VCaP (cell line): ENCODE measurements at regions not wholly inside any gene's neighbourhood (a gene's known extent, or its start where the extent isn't known, plus 50 kb on each side); places are given as distances from the start of the nearest gene placed in this dataset.

Source experiments
- H3K27ac ChIP-seq: fragments of 450-650 bp; 2 replicates; pipeline ENCODE4 v1.5.1; 2017
- TF ChIP-seq, protein P1 (sequence below): fragments of 450-650 bp; conservative IDR thresholded peaks from 2 replicates; pipeline ENCODE4 v1.5.1; 2017; ENCODE audit warnings: mild to moderate bottlenecking, moderate library complexity

DNA sequence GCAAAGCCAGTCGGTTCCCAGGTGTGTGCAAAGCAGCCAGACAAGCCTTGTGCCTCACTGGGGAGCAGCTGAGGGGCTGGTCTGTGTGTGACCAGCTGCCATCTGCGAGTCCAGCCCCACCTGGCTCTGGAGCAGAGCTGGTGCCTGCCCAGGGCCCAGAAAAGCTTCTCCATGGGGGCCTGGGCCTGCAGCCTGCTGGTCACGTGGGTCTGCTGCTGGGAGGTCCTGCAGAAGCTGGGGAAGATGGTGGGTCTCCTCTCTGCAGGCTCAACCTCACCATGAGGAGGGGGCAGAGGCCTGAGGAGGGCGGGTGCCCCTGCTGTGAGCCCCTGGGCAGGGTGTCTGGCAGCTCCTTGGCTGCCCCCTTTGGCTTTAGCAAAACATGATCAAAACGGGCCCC is 71.9 kb downstream of the ENGASE start:
- TF ChIP-seq, protein P1, sequence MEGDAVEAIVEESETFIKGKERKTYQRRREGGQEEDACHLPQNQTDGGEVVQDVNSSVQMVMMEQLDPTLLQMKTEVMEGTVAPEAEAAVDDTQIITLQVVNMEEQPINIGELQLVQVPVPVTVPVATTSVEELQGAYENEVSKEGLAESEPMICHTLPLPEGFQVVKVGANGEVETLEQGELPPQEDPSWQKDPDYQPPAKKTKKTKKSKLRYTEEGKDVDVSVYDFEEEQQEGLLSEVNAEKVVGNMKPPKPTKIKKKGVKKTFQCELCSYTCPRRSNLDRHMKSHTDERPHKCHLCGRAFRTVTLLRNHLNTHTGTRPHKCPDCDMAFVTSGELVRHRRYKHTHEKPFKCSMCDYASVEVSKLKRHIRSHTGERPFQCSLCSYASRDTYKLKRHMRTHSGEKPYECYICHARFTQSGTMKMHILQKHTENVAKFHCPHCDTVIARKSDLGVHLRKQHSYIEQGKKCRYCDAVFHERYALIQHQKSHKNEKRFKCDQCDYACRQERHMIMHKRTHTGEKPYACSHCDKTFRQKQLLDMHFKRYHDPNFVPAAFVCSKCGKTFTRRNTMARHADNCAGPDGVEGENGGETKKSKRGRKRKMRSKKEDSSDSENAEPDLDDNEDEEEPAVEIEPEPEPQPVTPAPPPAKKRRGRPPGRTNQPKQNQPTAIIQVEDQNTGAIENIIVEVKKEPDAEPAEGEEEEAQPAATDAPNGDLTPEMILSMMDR: no peak
- H3K27ac ChIP-seq: no peak overlapping the region

GRCh38 chr17:79145548-79145947 is 70.9 kb downstream of the ENGASE start:
- TF ChIP-seq, protein P1: no peak
- H3K27ac ChIP-seq: no peak overlapping the region

GRCh38 chr17:79144133-79144532 is 69.5 kb downstream of the ENGASE start:
- no peak overlapping the region for H3K27ac ChIP-seq
- TF ChIP-seq, protein P1: no peak

DNA sequence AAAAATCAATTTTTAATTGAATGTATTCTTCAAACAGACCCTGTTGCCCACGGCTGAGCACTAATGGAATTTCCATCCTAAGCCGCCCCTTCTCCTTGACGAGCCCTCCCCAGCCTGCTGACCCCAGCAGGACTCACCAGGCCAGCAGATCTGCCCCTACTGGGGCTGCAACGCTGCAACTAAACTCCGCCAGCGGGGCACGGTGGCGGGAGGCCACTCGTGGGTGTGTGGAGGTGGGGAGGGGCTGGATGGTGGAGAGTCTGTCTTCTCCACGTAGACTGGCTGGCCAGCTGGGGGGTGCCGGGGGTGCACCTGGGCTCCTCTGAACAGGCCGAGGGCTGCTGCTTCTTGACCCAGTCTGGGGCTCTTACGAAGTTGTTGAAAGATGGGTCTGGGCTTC is 67.8 kb downstream of the ENGASE start:
- TF ChIP-seq, protein P1: no peak
- no peak overlapping the region for H3K27ac ChIP-seq

DNA sequence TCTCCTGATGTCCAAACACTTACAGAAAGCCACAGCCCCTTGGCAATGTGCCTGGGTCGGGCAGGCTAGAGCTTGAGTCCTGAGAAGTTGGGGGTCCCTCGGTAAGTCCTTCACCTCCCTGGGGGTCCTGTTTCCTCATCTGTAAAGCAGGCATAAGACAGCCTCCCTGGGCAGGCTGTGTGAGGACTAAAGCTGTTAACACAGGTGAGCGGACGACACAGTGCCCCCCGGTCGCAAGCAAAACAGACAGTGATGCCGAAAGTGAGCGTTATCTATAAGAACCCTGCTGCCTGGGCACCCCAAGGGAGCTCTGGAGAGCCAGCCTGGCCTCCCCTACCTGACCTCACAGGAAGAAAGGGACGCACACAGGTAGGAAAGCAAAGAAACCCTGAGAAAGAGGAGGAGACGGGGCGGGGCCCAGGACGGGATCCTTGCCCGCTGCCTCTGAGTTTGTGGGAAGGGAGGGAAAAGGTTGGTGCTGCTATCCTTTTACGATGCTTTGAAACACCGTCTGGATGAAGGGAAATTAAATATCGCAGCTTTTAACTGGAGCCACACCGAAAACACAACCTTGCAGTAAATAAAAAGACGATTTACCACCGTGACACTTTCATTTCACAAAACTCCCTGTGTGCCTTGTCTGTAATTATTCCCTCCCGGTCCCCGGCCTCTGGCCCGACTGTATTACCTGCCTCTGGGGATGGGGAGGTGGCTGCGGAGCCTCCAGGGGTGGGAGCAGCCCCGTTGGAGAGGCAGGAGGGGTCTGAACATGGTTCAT is 67.1 kb downstream of the ENGASE start:
- no peak overlapping the region for H3K27ac ChIP-seq
- TF ChIP-seq, protein P1: no peak

DNA sequence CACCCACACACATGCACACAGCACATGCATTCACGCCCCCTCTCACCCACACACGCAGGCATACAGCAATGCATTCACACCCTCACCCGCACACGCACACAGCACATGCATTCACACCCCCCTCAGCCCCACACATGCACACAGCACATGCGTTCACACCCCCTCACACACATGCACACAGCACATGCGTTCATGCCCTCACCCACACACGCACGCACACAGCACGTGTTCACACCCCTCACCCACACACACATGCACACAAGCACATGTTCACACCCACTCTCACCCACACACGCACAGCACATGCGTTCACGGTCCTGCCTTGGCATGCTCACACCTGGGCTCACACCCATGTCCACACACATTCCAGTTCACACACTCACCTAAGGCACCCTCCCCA is 64.2 kb downstream of the ENGASE start:
- TF ChIP-seq, protein P1: no peak
- H3K27ac ChIP-seq: no peak overlapping the region

GRCh38 chr17:79137789-79138165 is 63.2 kb downstream of the ENGASE start:
- H3K27ac ChIP-seq: no peak overlapping the region
- TF ChIP-seq, protein P1: no peak
